Adrenal gland (tissue), 9 donors: ENCODE measurements at regions not wholly inside any gene's neighbourhood (a gene's known extent, or its start where the extent isn't known, plus 50 kb on each side); places are given as distances from the start of the nearest gene placed in this dataset.

ENCODE experiments used
- DNase-seq, 7 donors: peaks; one replicate each; pipeline ENCODE4 v3.0.0-alpha.2; 2019 to 2020
- H3K27ac ChIP-seq, 5 donors: fragments of 200-600 bp; sonication (generic) in 4 of 5; 1 replicate in 3 of 5; 2 replicates in 2 of 5; pipeline versions ENCODE4 v1.5.1 to v1.8.0; 2016 to 2020; ENCODE audit warnings: mild to moderate bottlenecking in 1 of 5
- H3K27me3 ChIP-seq: fragments of 200-600 bp; 2 replicates; pipeline ENCODE4 v1.8.0; 2021
- H3K36me3 ChIP-seq, 2 donors: fragments of 200-600 bp; replicated peaks in 1 of 2; 1 replicate in 1 of 2; 2 replicates in 1 of 2; pipeline versions ENCODE4 v1.5.1 to v1.8.0; 2018 to 2022
- H3K4me1 ChIP-seq, 2 donors: fragments of 200-600 bp; replicated peaks in 1 of 2; 1 replicate in 1 of 2; 2 replicates in 1 of 2; pipeline versions ENCODE4 v1.5.1 to v1.8.0; 2018 to 2021
- H3K4me3 ChIP-seq, 4 donors: fragments of 200-600 bp; sonication (generic) in 3 of 4; one replicate each; pipeline ENCODE4 v1.5.1; 2016 to 2018
- H3K9me3 ChIP-seq, 3 donors: fragments of 200-600 bp; sonication (generic) in 1 of 3; replicated peaks in 1 of 3; 1 replicate in 2 of 3; 2 replicates in 1 of 3; pipeline versions ENCODE4 v1.5.1 to v1.8.0; 2016 to 2021
- CTCF ChIP-seq, 6 experiments: fragments of 450-650 bp in 4 of 6; fragments of 200-600 bp in 2 of 6; sonication (generic) in 1 of 6; IDR thresholded peaks; 1 replicate in 5 of 6; 2 replicates in 1 of 6; pipeline versions ENCODE4 v1.5.1 to v1.8.0; 2016 to 2021; ENCODE audit warnings: antibody characterized with exemption in 6 of 6, mild to moderate bottlenecking in 2 of 6, moderate library complexity in 1 of 6
- POLR2A ChIP-seq, 2 donors: fragments of 450-650 bp; IDR thresholded peaks; one replicate each; pipeline ENCODE4 v1.6.1; 2017; ENCODE audit warnings: antibody characterized with exemption in 2 of 2, mild to moderate bottlenecking in 2 of 2, moderate library complexity in 1 of 2
- WGBS, 4 donors: extraction: QIAGEN DNeasy Blood & Tissue Kit in 2 of 4; methylation state at CpG; one replicate each; pipeline versions ENCODE4 v1.1.5 to v1.1.7; 2013 to 2017; 5-methylcytosine and 5-hydroxymethylcytosine counted together
- intact Hi-C, 2 donors: fragments of 100-400 bp; cut with DNase I; formaldehyde crosslinking; loops; one replicate each; pipeline versions ENCODE4 v1.14.1 to v1.15.0; 2022 to 2023
- donor health status: healthy with polysubstance abuse.
- donor health status: Bipolar disorder and iron deficiency.
- donor health status: DM: yes; HTN: yes; CAD: no.
- donor health status: DM: no; HTN: no; CAD: no.
- donor health status: DM: no; HTN: no; CAD: no.

GRCh38 chr4:183589461-183590099, 69.4 kb downstream of the RWDD4 start:
- peaks cover 7 to 16% of the 10 kb centered on the region in 2 donors for H3K4me1 ChIP-seq
- H3K36me3 ChIP-seq: no peaks in the 10 kb centered on the region
- no peaks in the 10 kb centered on the region for H3K27me3 ChIP-seq
- DNase-seq: no peak
- TF ChIP-seq CTCF (IDR thresholded peaks at IDR 0.05) (no peak), POLR2A (IDR thresholded peaks at IDR 0.05) (no peak)
- intact Hi-C loops: no loop called here
- no peaks in the 10 kb centered on the region for H3K9me3 ChIP-seq
- no peak overlapping the region for H3K27ac ChIP-seq
- H3K4me3 ChIP-seq: no peak overlapping the region
- 65 to 85% (median 71%) methylated on average over 5 of the region's 5 CpGs for WGBS, 4 donors
